ENCODE measurements at regions not wholly inside any gene's neighbourhood (a gene's known extent, or its start where the extent isn't known, plus 50 kb on each side); places are given as distances from the start of the nearest gene placed in this dataset.
"Not testable (repeated sequence)": the region's sequence is repeated elsewhere in the genome, so short reads cannot be mapped to it uniquely, and the experiment has no call there.

- H3K4me3 ChIP-seq (ENCODE audit: low read depth, low read length); H3K9me3 ChIP-seq (ENCODE audit: control insufficient read depth, insufficient read depth, low read length); H3K27me3 ChIP-seq (ENCODE audit: control insufficient read depth, insufficient read depth, low read length); H3K4me1 ChIP-seq (ENCODE audit: control insufficient read depth, insufficient read depth, low read length); H3K36me3 ChIP-seq (ENCODE audit: control insufficient read depth, insufficient read depth, low read length); H3K27ac ChIP-seq (ENCODE audit: low read depth, low read length); DNase-seq (ENCODE audit: low read depth in 4 of 6, low spot score in 6 of 6): not testable (repeated sequence)
- no CpG with 5 or more reads among the region's 7 CpGs for WGBS (ENCODE audit: insufficient coverage)
Observed at GRCh38 chr2:87638872-87639271, 109.0 kb upstream of the PLGLB2 start.

- H3K27me3 ChIP-seq (ENCODE audit: control insufficient read depth, insufficient read depth, low read length); H3K36me3 ChIP-seq (ENCODE audit: control insufficient read depth, insufficient read depth, low read length); H3K4me3 ChIP-seq (ENCODE audit: low read depth, low read length); H3K9me3 ChIP-seq (ENCODE audit: control insufficient read depth, insufficient read depth, low read length); H3K4me1 ChIP-seq (ENCODE audit: control insufficient read depth, insufficient read depth, low read length); H3K27ac ChIP-seq (ENCODE audit: low read depth, low read length); DNase-seq (ENCODE audit: low read depth in 4 of 6, low spot score in 6 of 6): not testable (repeated sequence)
- no CpG with 5 or more reads among the region's 15 CpGs for WGBS (ENCODE audit: insufficient coverage)
Observed at GRCh38 chr2:87639801-87640440, 108.0 kb upstream of the PLGLB2 start.

GRCh38 chr2:87640961-87641563, 106.8 kb upstream of the PLGLB2 start:
- DNase-seq (ENCODE audit: low read depth in 4 of 6, low spot score in 6 of 6); H3K27me3 ChIP-seq (ENCODE audit: control insufficient read depth, insufficient read depth, low read length): not testable (repeated sequence)
- no CpG with 5 or more reads among the region's 4 CpGs for WGBS (ENCODE audit: insufficient coverage)

GRCh38 chr2:87643165-87643564, 104.7 kb upstream of the PLGLB2 start:
- H3K4me1 ChIP-seq (ENCODE audit: control insufficient read depth, insufficient read depth, low read length); H3K9me3 ChIP-seq (ENCODE audit: control insufficient read depth, insufficient read depth, low read length); H3K27me3 ChIP-seq (ENCODE audit: control insufficient read depth, insufficient read depth, low read length); H3K36me3 ChIP-seq (ENCODE audit: control insufficient read depth, insufficient read depth, low read length); DNase-seq (ENCODE audit: low read depth in 4 of 6, low spot score in 6 of 6); H3K27ac ChIP-seq (ENCODE audit: low read depth, low read length); H3K4me3 ChIP-seq (ENCODE audit: low read depth, low read length): not testable (repeated sequence)
- WGBS (ENCODE audit: insufficient coverage), result no CpG with 5 or more reads among the region's 4 CpGs

More at GRCh38 chr2:87640961-87641563, 106.8 kb upstream of the PLGLB2 start:
- not testable (repeated sequence) for H3K36me3 ChIP-seq (ENCODE audit: control insufficient read depth, insufficient read depth, low read length); H3K4me1 ChIP-seq (ENCODE audit: control insufficient read depth, insufficient read depth, low read length); H3K27ac ChIP-seq (ENCODE audit: low read depth, low read length); H3K9me3 ChIP-seq (ENCODE audit: control insufficient read depth, insufficient read depth, low read length); H3K4me3 ChIP-seq (ENCODE audit: low read depth, low read length)

GRCh38 chr2:87647737-87648498, 100.0 kb upstream of the PLGLB2 start:
- not testable (repeated sequence) for H3K27me3 ChIP-seq (ENCODE audit: control insufficient read depth, insufficient read depth, low read length); H3K4me1 ChIP-seq (ENCODE audit: control insufficient read depth, insufficient read depth, low read length); H3K27ac ChIP-seq (ENCODE audit: low read depth, low read length); H3K36me3 ChIP-seq (ENCODE audit: control insufficient read depth, insufficient read depth, low read length); H3K9me3 ChIP-seq (ENCODE audit: control insufficient read depth, insufficient read depth, low read length); H3K4me3 ChIP-seq (ENCODE audit: low read depth, low read length); DNase-seq (ENCODE audit: low read depth in 4 of 6, low spot score in 6 of 6)
- WGBS (ENCODE audit: insufficient coverage), result no CpG with 5 or more reads among the region's 5 CpGs

GRCh38 chr2:87648815-87649214, 99.1 kb upstream of the PLGLB2 start:
- H3K4me3 ChIP-seq (ENCODE audit: low read depth, low read length); H3K36me3 ChIP-seq (ENCODE audit: control insufficient read depth, insufficient read depth, low read length); H3K4me1 ChIP-seq (ENCODE audit: control insufficient read depth, insufficient read depth, low read length); H3K27ac ChIP-seq (ENCODE audit: low read depth, low read length); DNase-seq (ENCODE audit: low read depth in 4 of 6, low spot score in 6 of 6); H3K9me3 ChIP-seq (ENCODE audit: control insufficient read depth, insufficient read depth, low read length); H3K27me3 ChIP-seq (ENCODE audit: control insufficient read depth, insufficient read depth, low read length): not testable (repeated sequence)
- no CpG with 5 or more reads among the region's 3 CpGs for WGBS (ENCODE audit: insufficient coverage)

- not testable (repeated sequence) for DNase-seq (ENCODE audit: low read depth in 4 of 6, low spot score in 6 of 6); H3K9me3 ChIP-seq (ENCODE audit: control insufficient read depth, insufficient read depth, low read length); H3K27ac ChIP-seq (ENCODE audit: low read depth, low read length); H3K4me1 ChIP-seq (ENCODE audit: control insufficient read depth, insufficient read depth, low read length); H3K27me3 ChIP-seq (ENCODE audit: control insufficient read depth, insufficient read depth, low read length); H3K36me3 ChIP-seq (ENCODE audit: control insufficient read depth, insufficient read depth, low read length); H3K4me3 ChIP-seq (ENCODE audit: low read depth, low read length)
- WGBS (ENCODE audit: insufficient coverage), result no CpG with 5 or more reads among the region's 3 CpGs
Observed at GRCh38 chr2:87649871-87650270, 98.0 kb upstream of the PLGLB2 start.

- DNase-seq (ENCODE audit: low read depth in 4 of 6, low spot score in 6 of 6); H3K4me1 ChIP-seq (ENCODE audit: control insufficient read depth, insufficient read depth, low read length); H3K9me3 ChIP-seq (ENCODE audit: control insufficient read depth, insufficient read depth, low read length); H3K27me3 ChIP-seq (ENCODE audit: control insufficient read depth, insufficient read depth, low read length); H3K36me3 ChIP-seq (ENCODE audit: control insufficient read depth, insufficient read depth, low read length); H3K4me3 ChIP-seq (ENCODE audit: low read depth, low read length); H3K27ac ChIP-seq (ENCODE audit: low read depth, low read length): not testable (repeated sequence)
- WGBS (ENCODE audit: insufficient coverage), result no CpG with 5 or more reads among the region's 2 CpGs
Observed at GRCh38 chr2:87650837-87651236, 97.0 kb upstream of the PLGLB2 start.

- not testable (repeated sequence) for H3K4me1 ChIP-seq (ENCODE audit: control insufficient read depth, insufficient read depth, low read length); DNase-seq (ENCODE audit: low read depth in 4 of 6, low spot score in 6 of 6); H3K9me3 ChIP-seq (ENCODE audit: control insufficient read depth, insufficient read depth, low read length); H3K4me3 ChIP-seq (ENCODE audit: low read depth, low read length); H3K27ac ChIP-seq (ENCODE audit: low read depth, low read length); H3K36me3 ChIP-seq (ENCODE audit: control insufficient read depth, insufficient read depth, low read length); H3K27me3 ChIP-seq (ENCODE audit: control insufficient read depth, insufficient read depth, low read length)
- 86% methylated on average over 1 of the region's 2 CpGs for WGBS (ENCODE audit: insufficient coverage)
Observed at GRCh38 chr2:87651589-87651988, 96.3 kb upstream of the PLGLB2 start.

- H3K27ac ChIP-seq (ENCODE audit: low read depth, low read length); H3K27me3 ChIP-seq (ENCODE audit: control insufficient read depth, insufficient read depth, low read length); H3K9me3 ChIP-seq (ENCODE audit: control insufficient read depth, insufficient read depth, low read length); H3K36me3 ChIP-seq (ENCODE audit: control insufficient read depth, insufficient read depth, low read length); DNase-seq (ENCODE audit: low read depth in 4 of 6, low spot score in 6 of 6); H3K4me3 ChIP-seq (ENCODE audit: low read depth, low read length); H3K4me1 ChIP-seq (ENCODE audit: control insufficient read depth, insufficient read depth, low read length): not testable (repeated sequence)
Observed at GRCh38 chr2:87653373-87653772, 94.5 kb upstream of the PLGLB2 start.

All from spinal cord (tissue), 9 donors.